BLaER1 treated with 17β-estradiol and CSF1 and Interleukin-3, amounts not matched to agents 10 nM and 100 nM (cell line): ENCODE measurements at regions not wholly inside any gene's neighbourhood (a gene's known extent, or its start where the extent isn't known, plus 50 kb on each side); places are given as distances from the start of the nearest gene placed in this dataset.
"Not testable (repeated sequence)": the region's sequence is repeated elsewhere in the genome, so short reads cannot be mapped to it uniquely, and the experiment has no call there.

Experiments
- H3K27ac ChIP-seq, 11 experiments: shearing (Covaris generic); formaldehyde crosslinking; 2 replicates each; pipeline ENCODE4 v1.8.1; 2022
- H3K27me3 ChIP-seq, 11 experiments: shearing (Covaris generic); formaldehyde crosslinking; 2 replicates each; pipeline ENCODE4 v1.8.1; 2022
- H3K36me3 ChIP-seq, 11 experiments: shearing (Covaris generic); formaldehyde crosslinking; 2 replicates each; pipeline ENCODE4 v1.8.1; 2022
- H3K4me1 ChIP-seq, 10 experiments: shearing (Covaris generic); formaldehyde crosslinking; 2 replicates each; pipeline ENCODE4 v1.8.1; 2022
- H3K4me2 ChIP-seq, 11 experiments: shearing (Covaris generic); formaldehyde crosslinking; 2 replicates each; pipeline ENCODE4 v1.8.1; 2022
- H3K4me3 ChIP-seq, 10 experiments: shearing (Covaris generic); formaldehyde crosslinking; 2 replicates each; pipeline ENCODE4 v1.8.1; 2022
- H3K9ac ChIP-seq, 11 experiments: shearing (Covaris generic); formaldehyde crosslinking; 2 replicates each; pipeline ENCODE4 v1.8.1; 2022
- H3K9me3 ChIP-seq, 11 experiments: shearing (Covaris generic); formaldehyde crosslinking; replicated peaks in 1 of 11; 2 replicates each; pipeline ENCODE4 v1.8.1; 2022
- H4K20me1 ChIP-seq, 11 experiments: shearing (Covaris generic); formaldehyde crosslinking; 2 replicates each; pipeline ENCODE4 v1.8.1; 2022
- Cebpa-rat ChIP-seq, 11 experiments: shearing (Covaris generic); IDR thresholded peaks; 2 replicates each; pipeline ENCODE4 v1.8.1; 2022

DNA sequence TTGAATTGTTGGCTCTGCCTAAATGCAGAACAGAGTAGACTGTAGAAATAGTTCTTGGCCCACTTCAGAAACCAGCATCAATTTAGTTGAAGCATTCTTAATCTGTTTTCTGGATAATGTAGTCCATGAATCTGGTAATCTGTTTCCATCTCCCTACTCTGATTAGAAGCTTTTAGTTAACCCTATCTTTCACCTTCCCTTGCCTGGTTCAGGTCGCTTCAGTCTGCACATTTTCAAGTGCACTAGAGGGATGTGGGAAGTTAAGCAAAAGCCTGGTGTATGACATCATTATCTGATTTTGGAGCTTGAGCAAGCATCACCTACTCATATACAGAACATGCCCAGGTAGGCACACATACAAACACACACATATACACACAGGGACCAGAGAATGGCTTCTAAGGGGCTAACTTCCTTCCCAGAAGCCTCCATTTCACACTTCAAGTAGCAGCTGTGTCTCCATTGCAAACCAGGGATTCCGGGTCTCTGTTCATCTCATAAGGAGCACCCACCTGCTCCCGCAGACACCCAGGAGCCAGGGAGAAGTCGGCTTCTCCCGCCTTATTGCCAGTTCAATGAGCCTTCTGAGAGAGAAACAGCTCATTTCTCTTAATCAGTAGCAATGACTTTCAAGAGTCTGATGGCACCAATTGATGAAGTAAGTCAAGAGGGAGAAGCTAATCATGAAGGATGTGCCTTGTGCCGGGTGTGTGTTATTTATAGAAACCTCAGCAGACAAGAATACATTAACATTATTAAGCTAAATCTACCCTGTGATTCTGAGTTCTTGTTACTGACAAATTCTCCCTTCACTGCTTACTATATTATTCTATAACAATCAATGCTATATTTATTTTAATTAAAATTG, 347.9 kb upstream of the STAC start:
- no peak for TF ChIP-seq Cebpa-rat (IDR thresholded peaks at IDR 0.05)
- H3K27me3 ChIP-seq, result no peaks in the 10 kb centered on the region

DNA sequence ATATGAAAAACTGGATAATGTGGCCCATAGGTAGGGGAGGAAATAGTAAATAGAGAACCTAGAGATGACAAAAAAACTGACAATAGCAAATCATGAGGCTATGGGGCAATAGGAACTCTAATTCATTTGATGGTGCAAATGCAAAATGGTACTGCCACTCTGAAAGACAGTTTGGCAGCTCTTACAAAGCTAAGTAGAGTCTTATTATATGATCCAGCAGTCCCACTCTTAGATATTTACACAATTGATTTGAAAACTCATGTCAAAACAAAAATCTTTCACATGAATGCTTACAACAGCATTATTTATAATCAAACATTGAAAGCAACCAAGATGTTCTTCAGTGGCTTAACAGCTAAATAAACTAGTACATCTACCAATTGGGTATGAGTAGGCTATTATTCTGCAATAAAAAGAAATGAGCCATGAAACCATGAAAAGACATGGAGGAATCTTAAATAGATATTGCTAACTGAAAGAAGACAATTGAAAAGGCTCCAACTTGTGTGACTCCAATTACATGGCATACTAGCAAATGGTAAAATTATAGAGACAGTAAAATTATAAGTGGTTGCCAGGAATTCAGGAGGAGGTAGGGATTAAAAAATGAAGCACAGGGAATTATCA, 321.8 kb upstream of the STAC start:
- TF ChIP-seq Cebpa-rat (IDR thresholded peaks at IDR 0.05), result no peak
- Histone ChIP-seq H3K4me3 (no peak overlapping the region), H3K27ac (no peak overlapping the region), H3K9ac (no peak overlapping the region), H3K27me3 (no peaks in the 10 kb centered on the region), H3K4me2 (no peak overlapping the region), H3K9me3 (peaks cover 5 to 8% (median 6%) of the 10 kb centered on the region in 11 experiments; a peak in 14 of 22 replicates), H4K20me1 (no peaks in the 10 kb centered on the region), H3K36me3 (no peaks in the 10 kb centered on the region), H3K4me1 (no peaks in the 10 kb centered on the region)

More for the DNA sequence above, 347.9 kb upstream of the STAC start:
- Histone ChIP-seq H3K9ac (no peak overlapping the region), H3K4me2 (no peak overlapping the region), H3K9me3 (peaks cover 0 to 24% (median 9%) of the 10 kb centered on the region in 11 experiments; a peak in 12 of 22 replicates), H4K20me1 (no peaks in the 10 kb centered on the region), H3K4me1 (no peaks in the 10 kb centered on the region), H3K27ac (no peak overlapping the region), H3K36me3 (no peaks in the 10 kb centered on the region), H3K4me3 (no peak overlapping the region)

DNA sequence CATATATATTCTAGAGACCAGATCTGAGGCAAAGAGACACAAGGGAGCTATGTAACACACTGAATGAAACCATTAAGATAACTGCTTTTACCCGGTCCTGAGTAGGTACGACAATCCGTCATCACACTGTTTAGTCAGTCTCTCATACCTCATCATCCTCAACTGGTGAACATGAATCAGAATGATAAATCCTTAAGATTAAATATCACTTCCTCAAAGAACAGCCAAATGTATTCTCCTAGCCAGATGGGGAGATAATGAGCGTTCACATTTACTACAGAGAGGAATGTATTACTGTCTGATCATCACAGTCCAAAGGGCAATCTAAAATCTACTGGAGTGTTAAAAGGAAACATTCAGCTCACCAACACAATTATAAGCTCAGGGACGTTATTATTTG, 319.4 kb upstream of the STAC start:
- Histone ChIP-seq H3K9ac (no peak overlapping the region), H4K20me1 (no peaks in the 10 kb centered on the region), H3K4me1 (no peaks in the 10 kb centered on the region), H3K9me3 (no peaks in the 10 kb centered on the region), H3K36me3 (no peaks in the 10 kb centered on the region), H3K4me3 (no peak overlapping the region), H3K27ac (no peak overlapping the region), H3K27me3 (no peaks in the 10 kb centered on the region), H3K4me2 (no peak overlapping the region)
- no peak for TF ChIP-seq Cebpa-rat (IDR thresholded peaks at IDR 0.05)

DNA sequence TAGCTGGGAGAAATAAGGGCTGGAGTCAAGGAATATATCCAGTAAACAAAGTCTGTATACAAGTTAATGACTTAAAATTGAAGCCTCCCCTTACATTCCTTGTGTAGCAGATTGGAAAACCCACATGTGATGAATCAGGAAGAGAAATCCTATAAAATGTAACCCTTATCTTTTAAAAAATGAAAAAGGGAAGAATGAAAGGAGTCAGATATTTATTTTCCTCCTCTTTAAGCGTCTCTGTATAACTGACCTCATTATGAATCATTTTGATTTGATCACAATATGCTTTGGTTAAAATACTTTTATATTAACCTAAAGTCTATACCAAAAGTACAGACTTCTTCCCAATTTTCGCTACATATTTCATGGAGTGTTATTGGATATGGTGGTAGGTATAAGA, 316.3 kb upstream of the STAC start:
- Histone ChIP-seq H3K27ac (no peak overlapping the region), H3K9me3 (no peaks in the 10 kb centered on the region), H3K4me1 (no peaks in the 10 kb centered on the region), H3K36me3 (no peaks in the 10 kb centered on the region), H3K4me3 (no peak overlapping the region), H3K9ac (no peak overlapping the region), H4K20me1 (no peaks in the 10 kb centered on the region), H3K4me2 (no peak overlapping the region), H3K27me3 (no peaks in the 10 kb centered on the region)
- TF ChIP-seq Cebpa-rat (IDR thresholded peaks at IDR 0.05), result no peak

DNA sequence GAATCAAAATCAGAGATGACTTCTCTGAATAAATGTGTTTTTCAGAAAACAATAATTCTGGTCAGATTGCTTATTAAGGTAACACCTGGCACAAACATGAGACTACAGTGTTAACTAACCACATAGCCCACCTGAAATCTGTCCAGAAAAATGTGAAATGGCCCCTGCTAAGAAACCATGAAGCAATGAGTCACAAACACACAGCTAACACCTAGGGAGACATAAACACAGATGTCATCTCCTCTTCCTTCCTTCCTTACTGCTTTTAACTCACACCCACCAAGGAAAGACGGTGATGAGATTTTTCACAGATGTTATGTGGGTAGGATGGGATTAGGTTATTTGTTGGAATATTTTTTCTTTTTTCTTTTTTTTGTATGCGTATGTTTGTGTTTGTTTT, 315.0 kb upstream of the STAC start:
- no peak overlapping the region for H3K4me2 ChIP-seq
- no peaks in the 10 kb centered on the region for H3K27me3 ChIP-seq
- no peak for TF ChIP-seq Cebpa-rat (IDR thresholded peaks at IDR 0.05)
- H3K9ac ChIP-seq, result no peak overlapping the region
- H3K4me3 ChIP-seq, result no peak overlapping the region
- H3K36me3 ChIP-seq, result no peaks in the 10 kb centered on the region
- H3K9me3 ChIP-seq, result no peaks in the 10 kb centered on the region
- H3K27ac ChIP-seq, result no peak overlapping the region
- peaks cover 0 to 2% (median under 1%) of the 10 kb centered on the region in 10 experiments; a peak in 5 of 20 replicates for H3K4me1 ChIP-seq
- H4K20me1 ChIP-seq, result no peaks in the 10 kb centered on the region

DNA sequence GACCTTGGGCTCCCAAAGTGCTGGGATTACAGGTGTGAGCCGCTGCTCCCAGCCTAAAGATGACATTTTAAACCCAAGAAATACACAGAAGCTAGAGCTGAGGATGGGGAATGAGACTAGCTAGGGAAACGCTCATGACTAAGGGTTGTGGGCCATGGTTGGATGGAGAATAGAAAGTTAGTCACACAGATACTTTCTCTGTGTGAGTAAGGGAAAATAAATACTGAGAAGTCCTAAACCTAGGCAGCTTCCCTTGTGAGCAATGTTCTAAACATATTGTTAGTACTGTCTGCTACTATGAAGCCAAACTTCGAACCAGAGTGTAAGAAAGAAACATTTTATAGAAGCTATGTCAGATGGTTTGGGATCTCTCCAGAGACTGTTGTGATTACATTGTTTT, 304.8 kb upstream of the STAC start:
- Histone ChIP-seq H3K36me3 (no peaks in the 10 kb centered on the region), H3K4me1 (peaks cover 8 to 16% (median 12%) of the 10 kb centered on the region in 10 experiments; a peak in 14 of 20 replicates), H3K9ac (no peak overlapping the region), H3K4me2 (no peak overlapping the region), H3K4me3 (no peak overlapping the region), H3K27ac (no peak overlapping the region), H4K20me1 (no peaks in the 10 kb centered on the region), H3K9me3 (peaks cover 0 to 13% (median 0%) of the 10 kb centered on the region in 11 experiments; a peak in 5 of 22 replicates), H3K27me3 (no peaks in the 10 kb centered on the region)
- TF ChIP-seq Cebpa-rat (IDR thresholded peaks at IDR 0.05), result no peak

DNA sequence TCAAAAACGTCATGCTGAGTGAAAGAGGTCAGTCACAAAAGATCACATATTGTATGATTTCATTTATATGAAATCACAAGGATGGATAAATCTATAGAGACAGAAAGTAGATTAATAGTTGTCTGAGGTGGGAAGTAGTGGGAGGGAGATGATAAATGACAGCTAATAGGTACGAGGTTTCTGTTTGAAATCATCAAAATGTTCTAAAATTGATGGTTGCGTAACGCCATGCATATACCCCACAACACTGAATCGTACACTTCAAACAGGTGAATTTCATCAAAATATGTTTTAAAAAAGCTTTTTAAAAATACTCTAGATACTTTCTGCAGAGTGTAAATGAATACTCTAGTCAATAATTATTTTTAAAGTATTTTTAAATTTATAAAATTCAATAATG, 303.0 kb upstream of the STAC start:
- TF ChIP-seq Cebpa-rat (IDR thresholded peaks at IDR 0.05), result no peak
- no peak overlapping the region for H3K9ac ChIP-seq
- no peak overlapping the region for H3K4me2 ChIP-seq
- H4K20me1 ChIP-seq, result no peaks in the 10 kb centered on the region
- H3K27me3 ChIP-seq, result no peaks in the 10 kb centered on the region
- H3K27ac ChIP-seq, result no peak overlapping the region
- H3K36me3 ChIP-seq, result no peaks in the 10 kb centered on the region
- H3K4me3 ChIP-seq, result no peak overlapping the region
- peaks cover 0 to 13% (median 0%) of the 10 kb centered on the region in 11 experiments; a peak in 5 of 22 replicates for H3K9me3 ChIP-seq
- H3K4me1 ChIP-seq, result no peaks in the 10 kb centered on the region

DNA sequence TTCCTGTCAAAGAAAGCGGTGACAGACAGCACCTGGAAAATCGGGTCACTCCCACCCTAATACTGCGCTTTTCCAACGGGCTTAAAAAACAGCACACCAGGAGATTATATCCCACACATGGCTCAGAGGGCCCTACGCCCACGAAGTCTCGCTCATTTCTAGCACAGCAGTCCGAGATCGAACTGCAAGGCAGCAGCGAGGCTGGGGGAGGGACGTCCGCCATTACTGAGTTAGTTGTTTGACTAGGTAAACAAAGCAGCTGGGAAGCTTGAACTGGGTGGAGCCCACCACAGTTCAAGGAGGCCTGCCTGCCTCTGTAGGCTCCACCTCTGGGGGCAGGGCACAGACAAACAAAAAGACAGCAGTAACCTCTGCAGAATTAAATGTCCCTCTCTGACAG, 297.3 kb upstream of the STAC start:
- not testable (repeated sequence) for H4K20me1 ChIP-seq, H3K36me3 ChIP-seq, H3K27me3 ChIP-seq, H3K4me3 ChIP-seq, H3K9ac ChIP-seq, H3K27ac ChIP-seq, H3K4me2 ChIP-seq, H3K4me1 ChIP-seq, H3K9me3 ChIP-seq

DNA sequence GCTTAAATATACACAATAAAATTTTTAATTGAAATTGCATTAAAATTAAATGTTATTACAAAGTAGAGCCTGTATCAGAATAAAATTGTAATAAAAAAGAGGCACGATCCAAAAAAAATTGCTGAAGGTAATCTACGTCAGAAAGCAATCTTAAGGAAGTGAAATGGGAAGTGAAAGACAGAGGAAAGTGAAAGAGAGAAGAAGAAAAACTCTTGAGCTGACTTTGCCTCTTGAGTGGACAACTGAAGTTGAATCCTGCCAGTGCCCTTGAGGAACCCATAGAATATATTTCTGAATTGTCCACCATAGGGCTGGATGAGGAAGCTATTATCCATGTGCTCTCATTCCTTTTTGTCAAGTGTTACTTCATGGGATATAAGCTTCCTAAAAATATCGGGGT, 285.1 kb upstream of the STAC start:
- no peak for TF ChIP-seq Cebpa-rat (IDR thresholded peaks at IDR 0.05)
- Histone ChIP-seq H3K4me3 (no peak overlapping the region), H3K9me3 (no peaks in the 10 kb centered on the region), H3K36me3 (no peaks in the 10 kb centered on the region), H3K4me1 (peaks cover 0 to 9% (median 0%) of the 10 kb centered on the region in 10 experiments; a peak in 5 of 20 replicates), H3K27me3 (no peaks in the 10 kb centered on the region), H3K27ac (no peak overlapping the region), H4K20me1 (no peaks in the 10 kb centered on the region), H3K4me2 (peak overlapping the region in 2 of 11 experiments; percentile 35 to 47; a peak in 2 of 22 replicates), H3K9ac (no peak overlapping the region)

DNA sequence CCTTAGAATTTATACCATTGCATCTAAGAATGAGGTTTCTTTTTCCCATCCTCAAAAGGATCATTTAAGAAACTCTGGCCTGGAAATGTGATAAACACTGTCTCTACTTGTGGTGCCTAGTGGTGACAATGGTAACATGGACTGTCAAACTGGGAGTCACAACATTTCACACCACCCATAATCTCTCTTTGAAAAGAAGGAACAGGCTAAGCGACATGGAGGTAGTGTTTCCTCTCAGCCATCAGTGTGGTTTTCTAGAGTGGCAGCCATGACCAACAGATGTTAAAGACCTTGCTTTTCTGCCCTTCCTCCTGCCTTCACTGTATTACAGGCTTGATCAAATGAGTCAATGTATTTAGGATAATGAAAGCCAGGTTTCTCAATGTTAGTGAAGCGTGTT, 283.1 kb upstream of the STAC start:
- Histone ChIP-seq H3K4me2 (no peak overlapping the region), H3K4me1 (peaks cover 0 to 9% (median 0%) of the 10 kb centered on the region in 10 experiments; a peak in 5 of 20 replicates), H3K36me3 (no peaks in the 10 kb centered on the region), H4K20me1 (no peaks in the 10 kb centered on the region), H3K9me3 (no peaks in the 10 kb centered on the region), H3K27me3 (no peaks in the 10 kb centered on the region), H3K4me3 (no peak overlapping the region), H3K27ac (no peak overlapping the region), H3K9ac (no peak overlapping the region)
- no peak for TF ChIP-seq Cebpa-rat (IDR thresholded peaks at IDR 0.05)
